Body of pancreas (tissue), 4 donors: ENCODE measurements at regions not wholly inside any gene's neighbourhood (a gene's known extent, or its start where the extent isn't known, plus 50 kb on each side); places are given as distances from the start of the nearest gene placed in this dataset.

ENCODE experiments used
- CTCF ChIP-seq, 7 experiments: fragments of 450-650 bp in 4 of 7; fragments of 200-600 bp in 3 of 7; sonication (generic) in 3 of 7; IDR thresholded peaks; one replicate each; pipeline ENCODE4 v1.5.1; 2016 to 2019; ENCODE audit warnings: antibody characterized with exemption in 7 of 7
- POLR2A ChIP-seq, 3 donors: fragments of 450-650 bp; IDR thresholded peaks; one replicate each; pipeline ENCODE4 v1.6.1; 2016; ENCODE audit warnings: antibody characterized with exemption in 3 of 3, mild to moderate bottlenecking in 2 of 3

GRCh38 chr10:2030046-2030445 is 292.7 kb upstream of the ADARB2 start:
- no peak for TF ChIP-seq CTCF (IDR thresholded peaks at IDR 0.05)
- no peak for TF ChIP-seq POLR2A (IDR thresholded peaks at IDR 0.05)
